ENCODE measurements at regions not wholly inside any gene's neighbourhood (a gene's known extent, or its start where the extent isn't known, plus 50 kb on each side); places are given as distances from the start of the nearest gene placed in this dataset.
"Not testable (repeated sequence)": the region's sequence is repeated elsewhere in the genome, so short reads cannot be mapped to it uniquely, and the experiment has no call there.

GRCh38 chr3:72032441-72033135 is 247.6 kb upstream of the PROK2 start:
- DNase-seq (ENCODE audit: insufficient read length) (no peak), FAIRE-seq (no peak)
- TF ChIP-seq POLR2AphosphoS5 (IDR thresholded peaks at IDR 0.05; ENCODE audit: low read depth, low read length), result no peak
- no peak for TF ChIP-seq POLR2A (IDR thresholded peaks at IDR 0.05; ENCODE audit: low read depth, low read length)
- no peak for TF ChIP-seq TAF1 (IDR thresholded peaks at IDR 0.05; ENCODE audit: borderline replicate concordance, low read depth, low read length)

GRCh38 chr3:72031581-72031980 is 246.6 kb upstream of the PROK2 start:
- TF ChIP-seq POLR2A (IDR thresholded peaks at IDR 0.05; ENCODE audit: low read depth, low read length) (no peak), TAF1 (IDR thresholded peaks at IDR 0.05; ENCODE audit: borderline replicate concordance, low read depth, low read length) (no peak), POLR2AphosphoS5 (IDR thresholded peaks at IDR 0.05; ENCODE audit: low read depth, low read length) (no peak)

GRCh38 chr3:72030296-72030695 is 245.3 kb upstream of the PROK2 start:
- not testable (repeated sequence) for DNase-seq (ENCODE audit: insufficient read length); FAIRE-seq

More at GRCh38 chr3:72031581-72031980, 246.6 kb upstream of the PROK2 start:
- FAIRE-seq (no peak), DNase-seq (ENCODE audit: insufficient read length) (no peak)

- DNase-seq (ENCODE audit: insufficient read length); FAIRE-seq: not testable (repeated sequence)
These were observed 243.8 kb upstream of the PROK2 start for GRCh38 chr3:72028726-72029125.

- not testable (repeated sequence) for DNase-seq (ENCODE audit: insufficient read length); FAIRE-seq
These were observed 243.4 kb upstream of the PROK2 start for GRCh38 chr3:72028307-72028706.

GRCh38 chr3:72027728-72028127 is 242.8 kb upstream of the PROK2 start:
- not testable (repeated sequence) for FAIRE-seq; DNase-seq (ENCODE audit: insufficient read length)

GRCh38 chr3:72022027-72022426 is 237.1 kb upstream of the PROK2 start:
- no peak for DNase-seq (ENCODE audit: insufficient read length)
- TF ChIP-seq POLR2AphosphoS5 (IDR thresholded peaks at IDR 0.05; ENCODE audit: low read depth, low read length) (no peak), TAF1 (IDR thresholded peaks at IDR 0.05; ENCODE audit: borderline replicate concordance, low read depth, low read length) (no peak), POLR2A (IDR thresholded peaks at IDR 0.05; ENCODE audit: low read depth, low read length) (no peak)
- FAIRE-seq, result no peak

GRCh38 chr3:72021531-72021930 is 236.6 kb upstream of the PROK2 start:
- FAIRE-seq, result no peak

GRCh38 chr3:72018343-72018984 is 233.5 kb upstream of the PROK2 start:
- no peak for DNase-seq (ENCODE audit: insufficient read length)
- no peak for FAIRE-seq
- TF ChIP-seq POLR2AphosphoS5 (IDR thresholded peaks at IDR 0.05; ENCODE audit: low read depth, low read length) (no peak), TAF1 (IDR thresholded peaks at IDR 0.05; ENCODE audit: borderline replicate concordance, low read depth, low read length) (no peak), POLR2A (IDR thresholded peaks at IDR 0.05; ENCODE audit: low read depth, low read length) (no peak)

More at GRCh38 chr3:72021531-72021930, 236.6 kb upstream of the PROK2 start:
- TF ChIP-seq POLR2AphosphoS5 (IDR thresholded peaks at IDR 0.05; ENCODE audit: low read depth, low read length) (no peak), TAF1 (IDR thresholded peaks at IDR 0.05; ENCODE audit: borderline replicate concordance, low read depth, low read length) (no peak), POLR2A (IDR thresholded peaks at IDR 0.05; ENCODE audit: low read depth, low read length) (no peak)
- no peak for DNase-seq (ENCODE audit: insufficient read length)

- DNase-seq (ENCODE audit: insufficient read length) (no peak), FAIRE-seq (no peak)
- TF ChIP-seq TAF1 (IDR thresholded peaks at IDR 0.05; ENCODE audit: borderline replicate concordance, low read depth, low read length), result no peak
- TF ChIP-seq POLR2A (IDR thresholded peaks at IDR 0.05; ENCODE audit: low read depth, low read length), result no peak
- TF ChIP-seq POLR2AphosphoS5 (IDR thresholded peaks at IDR 0.05; ENCODE audit: low read depth, low read length), result no peak
These were observed 233.0 kb upstream of the PROK2 start for GRCh38 chr3:72017935-72018334.

GRCh38 chr3:72017311-72017710 is 232.4 kb upstream of the PROK2 start:
- TF ChIP-seq POLR2A (IDR thresholded peaks at IDR 0.05; ENCODE audit: low read depth, low read length) (no peak), POLR2AphosphoS5 (IDR thresholded peaks at IDR 0.05; ENCODE audit: low read depth, low read length) (no peak), TAF1 (IDR thresholded peaks at IDR 0.05; ENCODE audit: borderline replicate concordance, low read depth, low read length) (no peak)
- FAIRE-seq (no peak), DNase-seq (ENCODE audit: insufficient read length) (no peak)

GRCh38 chr3:72015463-72015862 is 230.5 kb upstream of the PROK2 start:
- no peak for DNase-seq (ENCODE audit: insufficient read length)

GRCh38 chr3:72013084-72013483 is 228.1 kb upstream of the PROK2 start:
- DNase-seq (ENCODE audit: insufficient read length) (no peak), FAIRE-seq (no peak)
- TF ChIP-seq TAF1 (IDR thresholded peaks at IDR 0.05; ENCODE audit: borderline replicate concordance, low read depth, low read length) (no peak), POLR2AphosphoS5 (IDR thresholded peaks at IDR 0.05; ENCODE audit: low read depth, low read length) (no peak), POLR2A (IDR thresholded peaks at IDR 0.05; ENCODE audit: low read depth, low read length) (no peak)

More at GRCh38 chr3:72015463-72015862, 230.5 kb upstream of the PROK2 start:
- peak; percentile 72 for FAIRE-seq
- TF ChIP-seq POLR2A (IDR thresholded peaks at IDR 0.05; ENCODE audit: low read depth, low read length) (no peak), TAF1 (IDR thresholded peaks at IDR 0.05; ENCODE audit: borderline replicate concordance, low read depth, low read length) (no peak), POLR2AphosphoS5 (IDR thresholded peaks at IDR 0.05; ENCODE audit: low read depth, low read length) (no peak)
